Brain microvascular endothelial cell (primary cell): ENCODE measurements at regions not wholly inside any gene's neighbourhood (a gene's known extent, or its start where the extent isn't known, plus 50 kb on each side); places are given as distances from the start of the nearest gene placed in this dataset.

ENCODE experiments used
- DNase-seq: peaks from one replicate; pipeline ENCODE4 v3.0.0-alpha.2; 2020
- H3K27ac ChIP-seq: fragments of 250-450 bp; sonication (Bioruptor Pico); 2 replicates; pipeline ENCODE4 v1.5.1; 2020; ENCODE audit warnings: mild to moderate bottlenecking, moderate library complexity
- H3K27me3 ChIP-seq: fragments of 250-450 bp; sonication (Bioruptor Pico); replicated peaks from 2 replicates; pipeline ENCODE4 v1.5.1; 2020; ENCODE audit warnings: mild to moderate bottlenecking
- H3K36me3 ChIP-seq: fragments of 250-450 bp; sonication (Bioruptor Pico); replicated peaks from 2 replicates; pipeline ENCODE4 v1.5.1; 2020; ENCODE audit warnings: mild to moderate bottlenecking
- H3K4me3 ChIP-seq: 2 replicates; pipeline ENCODE4 v1.5.1; 2011; ENCODE audit warnings: low read depth, mild to moderate bottlenecking, control low read depth, low read length, moderate library complexity
- CTCF ChIP-seq: IDR thresholded peaks from 2 replicates; pipeline ENCODE4 v1.5.1; 2011; ENCODE audit warnings: low read depth, mild to moderate bottlenecking, moderate library complexity, low read length, control low read depth, inconsistent platforms; ENCODE audit errors: missing control alignments
- in situ Hi-C: cut with HindIII; loops from 2 replicates; pipeline ENCODE4 v1.10.0; 2017; ENCODE audit warnings: low sequenced_read_pairs, low pct_ligation_motif_present

DNA sequence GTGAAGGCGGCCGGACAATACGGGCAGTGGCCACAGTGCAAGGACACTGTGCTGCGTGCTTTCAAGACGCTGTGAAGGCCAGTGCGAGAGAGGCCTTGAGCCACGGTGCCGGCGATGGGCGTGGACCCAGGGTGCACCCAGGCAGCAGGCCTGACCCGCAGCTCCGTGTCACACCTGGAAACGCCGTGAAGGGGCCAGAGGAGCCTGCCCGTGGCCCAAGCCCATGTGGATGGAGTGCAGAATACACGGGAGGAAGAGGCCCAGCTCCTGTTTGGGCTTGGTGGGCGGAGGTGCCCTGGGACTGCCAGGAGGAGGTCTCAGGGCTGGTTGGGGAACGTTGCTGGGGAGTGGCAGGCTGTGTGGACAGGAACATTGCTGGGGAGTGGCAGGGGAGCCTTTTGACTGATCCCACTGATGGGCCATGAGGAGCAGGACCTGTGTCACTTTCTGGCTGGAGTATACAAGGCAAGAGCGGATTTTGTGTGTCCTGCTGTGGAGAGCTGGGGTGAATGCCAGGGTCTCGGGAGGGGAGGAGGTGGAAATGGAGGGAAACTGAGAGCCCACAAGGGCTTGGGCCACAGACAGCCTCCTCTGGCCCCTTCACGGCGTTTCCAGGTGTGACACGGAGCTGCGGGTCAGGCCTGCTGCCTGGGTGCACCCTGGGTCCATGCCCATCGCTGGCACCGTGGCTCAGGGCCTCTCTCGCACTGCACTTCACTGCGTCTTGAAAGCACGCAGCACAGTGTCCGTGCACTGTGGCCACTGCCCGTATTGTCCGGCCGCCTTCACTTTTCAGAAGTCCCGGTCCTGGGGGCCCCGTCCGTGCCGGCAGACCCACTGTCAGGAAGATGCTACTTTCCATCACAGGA lies 925.4 kb downstream of the BRD1 start:
- no peak for TF ChIP-seq CTCF
- DNase-seq, result no peak
- in situ Hi-C loops, result no loop called here
- H3K27ac ChIP-seq, result no peak overlapping the region
- H3K36me3 ChIP-seq, result no peaks in the 10 kb centered on the region
- H3K27me3 ChIP-seq, result no peaks in the 10 kb centered on the region
- H3K4me3 ChIP-seq, result no peak overlapping the region

DNA sequence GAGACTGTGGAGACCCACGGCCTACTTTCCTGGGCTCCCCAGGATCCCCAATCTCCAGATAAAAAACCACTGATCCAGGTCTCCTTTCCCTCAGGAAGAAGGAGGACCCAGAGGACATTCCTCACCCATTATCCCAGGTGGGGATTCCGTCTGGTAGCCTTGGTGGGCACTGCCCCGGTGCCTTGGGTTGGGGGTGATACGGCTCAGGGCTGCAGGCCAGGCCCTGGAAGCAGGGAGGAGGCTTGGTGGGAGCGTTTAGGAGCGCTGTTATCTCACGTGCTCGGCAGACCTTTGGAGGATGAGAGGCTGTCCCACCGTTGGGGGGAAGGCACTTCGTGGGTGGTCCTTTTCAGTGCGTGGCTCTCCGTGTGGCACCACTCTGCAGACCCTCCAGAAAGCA lies 926.3 kb downstream of the BRD1 start:
- no peaks in the 10 kb centered on the region for H3K27me3 ChIP-seq
- in situ Hi-C loops, result no loop called here
- DNase-seq, result no peak
- no peak for TF ChIP-seq CTCF
- H3K36me3 ChIP-seq, result no peaks in the 10 kb centered on the region
- H3K4me3 ChIP-seq, result no peak overlapping the region
- H3K27ac ChIP-seq, result no peak overlapping the region

GRCh38 chr22:48900626-48901025 lies 927.0 kb downstream of the BRD1 start:
- Histone ChIP-seq H3K36me3 (no peaks in the 10 kb centered on the region), H3K27me3 (no peaks in the 10 kb centered on the region), H3K27ac (no peak overlapping the region), H3K4me3 (no peak overlapping the region)
- in situ Hi-C loops, result no loop called here
- TF ChIP-seq CTCF, result no peak
- no peak for DNase-seq

DNA sequence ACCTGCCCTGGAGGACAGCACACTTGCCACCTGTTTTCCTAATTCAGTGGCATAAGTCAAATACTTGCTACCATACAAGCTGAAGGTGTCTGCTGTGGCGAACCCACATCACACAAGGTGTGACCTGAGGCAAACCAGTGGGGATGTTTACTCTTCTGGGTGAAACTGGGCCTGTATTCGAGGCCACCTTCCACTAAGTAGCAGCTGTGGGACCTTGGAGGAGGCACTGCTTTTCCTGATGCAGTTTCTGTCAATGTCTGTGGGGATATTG lies 927.4 kb downstream of the BRD1 start:
- H3K27me3 ChIP-seq, result no peaks in the 10 kb centered on the region
- no peak for TF ChIP-seq CTCF
- in situ Hi-C loops, result no loop called here
- H3K36me3 ChIP-seq, result no peaks in the 10 kb centered on the region
- H3K27ac ChIP-seq, result no peak overlapping the region
- H3K4me3 ChIP-seq, result no peak overlapping the region
- DNase-seq, result no peak

GRCh38 chr22:48899523-48900326 lies 927.9 kb downstream of the BRD1 start:
- in situ Hi-C loops, result no loop called here
- H3K4me3 ChIP-seq, result no peak overlapping the region
- no peak overlapping the region for H3K27ac ChIP-seq
- no peaks in the 10 kb centered on the region for H3K27me3 ChIP-seq
- H3K36me3 ChIP-seq, result no peaks in the 10 kb centered on the region
- no peak for TF ChIP-seq CTCF
- no peak for DNase-seq
